Activated gamma-delta T cell treated with anti-CD3 and anti-CD28 coated beads, Interleukin-2, amount 50 U/mL, for 16 hours (primary cell): ENCODE measurements at regions not wholly inside any gene's neighbourhood (a gene's known extent, or its start where the extent isn't known, plus 50 kb on each side); places are given as distances from the start of the nearest gene placed in this dataset.
"Not testable (repeated sequence)": the region's sequence is repeated elsewhere in the genome, so short reads cannot be mapped to it uniquely, and the experiment has no call there.

Source experiments
- DNase-seq: peaks from one replicate; pipeline ENCODE4 v3.0.0-alpha.2; 2020; ENCODE audit warnings: low read depth

GRCh38 chr21:17327715-17328114 lies 185.1 kb upstream of the CXADR start:
- not testable (repeated sequence) for DNase-seq

- DNase-seq, result no peak
These were observed 178.4 kb upstream of the CXADR start for GRCh38 chr21:17334484-17334883.

GRCh38 chr21:17340081-17340480 lies 172.8 kb upstream of the CXADR start:
- DNase-seq, result no peak

- no peak for DNase-seq
These were observed 169.8 kb upstream of the CXADR start for GRCh38 chr21:17343055-17343454.

- no peak for DNase-seq
These were observed 164.5 kb upstream of the CXADR start for GRCh38 chr21:17348357-17348756.

- no peak for DNase-seq
These were observed 164.0 kb upstream of the CXADR start for GRCh38 chr21:17348849-17349248.

- no peak for DNase-seq
These were observed 161.1 kb upstream of the CXADR start for GRCh38 chr21:17351766-17352165.

- DNase-seq, result no peak
These were observed 159.7 kb upstream of the CXADR start for GRCh38 chr21:17352996-17353655.

GRCh38 chr21:17359781-17360180 lies 153.1 kb upstream of the CXADR start:
- DNase-seq, result no peak

GRCh38 chr21:17368748-17369363 lies 144.0 kb upstream of the CXADR start:
- no peak for DNase-seq

GRCh38 chr21:17370263-17370662 lies 142.6 kb upstream of the CXADR start:
- DNase-seq, result no peak

- no peak for DNase-seq
These were observed 141.9 kb upstream of the CXADR start for GRCh38 chr21:17370916-17371315.

GRCh38 chr21:17371450-17371849 lies 141.4 kb upstream of the CXADR start:
- no peak for DNase-seq

- DNase-seq, result no peak
These were observed 140.6 kb upstream of the CXADR start for GRCh38 chr21:17372200-17372599.

- no peak for DNase-seq
These were observed 126.3 kb upstream of the CXADR start for GRCh38 chr21:17386498-17386897.

GRCh38 chr21:17387030-17387617 lies 125.7 kb upstream of the CXADR start:
- DNase-seq, result peak; percentile 24

GRCh38 chr21:17388226-17388625 lies 124.6 kb upstream of the CXADR start:
- no peak for DNase-seq

GRCh38 chr21:17389311-17389710 lies 123.5 kb upstream of the CXADR start:
- no peak for DNase-seq

- DNase-seq, result no peak
These were observed 122.3 kb upstream of the CXADR start for GRCh38 chr21:17390569-17390968.

GRCh38 chr21:17391811-17392340 lies 121.0 kb upstream of the CXADR start:
- DNase-seq, result no peak

GRCh38 chr21:17393413-17393812 lies 119.4 kb upstream of the CXADR start:
- no peak for DNase-seq

GRCh38 chr21:17396948-17397347 lies 115.9 kb upstream of the CXADR start:
- no peak for DNase-seq

GRCh38 chr21:17397703-17398102 lies 115.1 kb upstream of the CXADR start:
- no peak for DNase-seq
